Left ventricle myocardium inferior (tissue), 1 donor: ENCODE measurements at regions not wholly inside any gene's neighbourhood (a gene's known extent, or its start where the extent isn't known, plus 50 kb on each side); places are given as distances from the start of the nearest gene placed in this dataset.
A peak's percentile ranks its signal among the peaks of the same experiment; 100 is the strongest.

Source experiments
- DNase-seq: peaks from one replicate; pipeline ENCODE4 v3.0.0-alpha.2; 2020
- H3K27ac ChIP-seq: fragments of 200-600 bp; replicated peaks from 2 replicates; pipeline ENCODE4 v1.8.0; 2021
- H3K27me3 ChIP-seq: fragments of 200-600 bp; 2 replicates; pipeline ENCODE4 v1.8.0; 2021; ENCODE audit warnings: low read depth
- H3K36me3 ChIP-seq: fragments of 200-600 bp; 2 replicates; pipeline ENCODE4 v1.8.0; 2021
- H3K4me1 ChIP-seq: fragments of 200-600 bp; 2 replicates; pipeline ENCODE4 v1.8.0; 2021
- H3K4me3 ChIP-seq: fragments of 200-600 bp; 2 replicates; pipeline ENCODE4 v1.8.0; 2021; ENCODE audit warnings: mild to moderate bottlenecking, moderate library complexity
- H3K9me3 ChIP-seq: fragments of 200-600 bp; replicated peaks from 2 replicates; pipeline ENCODE4 v1.8.0; 2021
- CTCF ChIP-seq: fragments of 200-600 bp; IDR thresholded peaks from 2 replicates; pipeline ENCODE4 v1.8.0; 2021; ENCODE audit warnings: antibody characterized with exemption, mild to moderate bottlenecking, borderline replicate concordance
- intact Hi-C: fragments of 100-400 bp; cut with micrococcal nuclease; formaldehyde crosslinking; loops from one replicate; pipeline ENCODE4 v1.11.0; 2022
- donor health status: DM: no; HTN: yes; CAD: no; lungs with severe emphysema.

- DNase-seq, result peak; percentile 58
- Histone ChIP-seq H3K27ac (peak overlapping the region; percentile 55), H3K4me3 (no peak overlapping the region), H3K9me3 (no peaks in the 10 kb centered on the region), H3K4me1 (peaks cover 49% of the 10 kb centered on the region), H3K36me3 (no peaks in the 10 kb centered on the region), H3K27me3 (no peaks in the 10 kb centered on the region)
- no peak for TF ChIP-seq CTCF
- intact Hi-C loops, result loop anchor here (10.0 kb wide), 1 partner anchor 45 kb away; no protein-coding TSS in a partner anchor
Observed at GRCh38 chr10:31749981-31750840, 178.4 kb downstream of the ARHGAP12 start.

GRCh38 chr10:31749301-31749700 is 179.3 kb downstream of the ARHGAP12 start:
- H3K36me3 ChIP-seq, result no peaks in the 10 kb centered on the region
- no peaks in the 10 kb centered on the region for H3K27me3 ChIP-seq
- intact Hi-C loops, result no loop called here
- H3K4me3 ChIP-seq, result no peak overlapping the region
- peak overlapping the region; percentile 55 for H3K27ac ChIP-seq
- H3K9me3 ChIP-seq, result no peaks in the 10 kb centered on the region
- no peak for TF ChIP-seq CTCF
- no peak for DNase-seq
- H3K4me1 ChIP-seq, result peaks cover 42% of the 10 kb centered on the region

GRCh38 chr10:31745612-31746376 is 182.8 kb downstream of the ARHGAP12 start:
- peak overlapping the region; percentile 14 for H3K27ac ChIP-seq

GRCh38 chr10:31744025-31744424 is 184.6 kb downstream of the ARHGAP12 start:
- no peak for TF ChIP-seq CTCF

More at GRCh38 chr10:31745612-31746376, 182.8 kb downstream of the ARHGAP12 start:
- Histone ChIP-seq H3K9me3 (no peaks in the 10 kb centered on the region), H3K4me3 (no peak overlapping the region), H3K36me3 (no peaks in the 10 kb centered on the region), H3K4me1 (peaks cover 28% of the 10 kb centered on the region), H3K27me3 (no peaks in the 10 kb centered on the region)
- intact Hi-C loops, result no loop called here
- no peak for DNase-seq
- no peak for TF ChIP-seq CTCF

GRCh38 chr10:31742255-31742654 is 186.4 kb downstream of the ARHGAP12 start:
- no peaks in the 10 kb centered on the region for H3K27me3 ChIP-seq
- no peaks in the 10 kb centered on the region for H3K36me3 ChIP-seq
- H3K27ac ChIP-seq, result no peak overlapping the region
- DNase-seq, result no peak
- no peak for TF ChIP-seq CTCF
- intact Hi-C loops, result no loop called here
- peaks cover 26% of the 10 kb centered on the region for H3K4me1 ChIP-seq
- H3K4me3 ChIP-seq, result no peak overlapping the region
- peaks cover 2% of the 10 kb centered on the region for H3K9me3 ChIP-seq

More at GRCh38 chr10:31744025-31744424, 184.6 kb downstream of the ARHGAP12 start:
- Histone ChIP-seq H3K27ac (no peak overlapping the region), H3K36me3 (no peaks in the 10 kb centered on the region), H3K4me1 (peaks cover 26% of the 10 kb centered on the region), H3K27me3 (no peaks in the 10 kb centered on the region), H3K4me3 (no peak overlapping the region), H3K9me3 (no peaks in the 10 kb centered on the region)
- intact Hi-C loops, result no loop called here
- no peak for DNase-seq
